A673 (cell line): ENCODE measurements at regions not wholly inside any gene's neighbourhood (a gene's known extent, or its start where the extent isn't known, plus 50 kb on each side); places are given as distances from the start of the nearest gene placed in this dataset.

Experiments
- BruUV-seq: library from RNA; stranded (reverse); fragments of 400-500 nt; replicated peaks from 2 replicates; lab custom pipeline; 2021; lab: Mats Ljungman, UMichigan
- CTCF ChIA-PET: fragments of 300-600 bp; sonication (Branson Sonifier 250); formaldehyde crosslinking; loops from one replicate; lab custom pipeline; 2022; ENCODE audit warnings: antibody characterized with exemption; lab: Charles Lee
- POLR2A ChIA-PET: fragments of 300-600 bp; sonication (Branson Sonifier 250); formaldehyde crosslinking; loops from one replicate; lab custom pipeline; 2022; ENCODE audit warnings: antibody characterized with exemption; ENCODE audit not compliant: low non-redundant PET; lab: Charles Lee
- DNase-seq: peaks from one replicate; pipeline ENCODE4 v3.0.0-alpha.2; 2015; ENCODE audit warnings: low spot score
- H3K27ac ChIP-seq: fragments of 200-600 bp; sonication (generic); 2 replicates; pipeline ENCODE4 v1.5.1; 2016; ENCODE audit warnings: mixed run types, low read depth, mild to moderate bottlenecking, mixed read lengths, antibody characterized with exemption, low read length; ENCODE audit not compliant: poor library complexity, severe bottlenecking
- H3K27me3 ChIP-seq: fragments of 200-600 bp; sonication (generic); replicated peaks from 2 replicates; pipeline ENCODE4 v1.6.1; 2017; ENCODE audit warnings: mixed run types, low read depth, mild to moderate bottlenecking, mixed read lengths, antibody characterized with exemption, low read length; ENCODE audit not compliant: insufficient read depth, poor library complexity
- H3K36me3 ChIP-seq: fragments of 200-600 bp; sonication (generic); 2 replicates; pipeline ENCODE4 v1.6.1; 2016; ENCODE audit warnings: mixed run types, mild to moderate bottlenecking, mixed read lengths, antibody characterized with exemption, low read length; ENCODE audit not compliant: insufficient read depth, poor library complexity, severe bottlenecking
- H3K4me1 ChIP-seq: fragments of 200-600 bp; sonication (generic); 2 replicates; pipeline ENCODE4 v1.6.1; 2017; ENCODE audit warnings: mixed run types, mild to moderate bottlenecking, mixed read lengths, antibody characterized with exemption, low read length; ENCODE audit not compliant: insufficient read depth, poor library complexity, severe bottlenecking
- H3K4me3 ChIP-seq: fragments of 200-600 bp; sonication (generic); 2 replicates; pipeline ENCODE4 v1.5.1; 2016; ENCODE audit warnings: low read depth, mixed run types, mild to moderate bottlenecking, mixed read lengths, low read length; ENCODE audit not compliant: poor library complexity, severe bottlenecking
- H3K9me3 ChIP-seq: fragments of 200-600 bp; sonication (generic); 2 replicates; pipeline ENCODE4 v1.6.1; 2016; ENCODE audit warnings: mixed run types, low read depth, mild to moderate bottlenecking, mixed read lengths, antibody characterized with exemption, low read length; ENCODE audit not compliant: poor library complexity, severe bottlenecking
- EZH2 ChIP-seq: fragments of 200-600 bp; sonication (generic); IDR thresholded peaks from 2 replicates; pipeline ENCODE4 v1.6.1; 2017; ENCODE audit warnings: borderline replicate concordance, low read depth, mild to moderate bottlenecking, mixed read lengths, antibody characterized with exemption, low read length; ENCODE audit not compliant: poor library complexity, severe bottlenecking
- intact Hi-C: fragments of 100-400 bp; cut with micrococcal nuclease; formaldehyde crosslinking; loops from one replicate; pipeline ENCODE4 v1.10.0; 2022; ENCODE audit not compliant: unreplicated experiment
- TF ChIP-seq, protein P1 (sequence below): fragments of 300-800, 200-600 bp; sonication (generic); conservative IDR thresholded peaks from 2 replicates; pipeline ENCODE4 v1.5.1; 2017; ENCODE audit warnings: low read depth, mild to moderate bottlenecking, antibody characterized with exemption, low read length, moderate library complexity, mixed read lengths

DNA sequence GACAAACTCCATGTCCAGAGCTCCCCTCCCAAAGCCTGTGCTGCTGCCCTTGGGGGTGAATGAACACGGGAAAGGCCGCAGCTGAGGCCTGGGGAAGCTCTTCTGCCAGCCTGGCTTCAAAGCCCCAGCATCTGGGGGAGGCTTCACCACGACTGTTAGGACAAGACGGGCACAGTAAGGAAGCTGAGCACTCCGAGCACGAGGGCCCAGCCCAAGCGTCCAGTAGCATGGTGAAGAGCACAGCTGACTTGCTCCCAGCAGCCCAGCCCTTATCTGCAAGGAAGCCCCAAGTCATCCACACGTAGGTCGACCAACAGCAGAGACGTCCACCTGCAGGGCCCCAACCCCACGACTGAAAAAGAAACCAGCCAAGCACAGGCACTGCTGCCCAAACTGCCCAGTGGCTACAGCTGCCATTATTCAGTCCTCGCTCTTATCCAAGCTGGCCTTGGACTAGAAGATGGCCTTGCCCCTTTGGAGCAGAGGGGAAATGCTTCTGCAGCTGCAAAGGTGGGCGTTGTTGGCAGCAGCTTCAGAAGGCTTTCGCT, 62.5 kb downstream of the SHANK2 start:
- Histone ChIP-seq H3K4me3 (no peak overlapping the region), H3K36me3 (no peaks in the 10 kb centered on the region), H3K4me1 (no peaks in the 10 kb centered on the region), H3K9me3 (no peaks in the 10 kb centered on the region), H3K27ac (no peak overlapping the region), H3K27me3 (no peaks in the 10 kb centered on the region)
- POLR2A ChIA-PET: no interaction called here
- no TSS peak for BruUV-seq
- intact Hi-C loops: no loop called here
- CTCF ChIA-PET: no interaction called here
- TF ChIP-seq, protein P1, sequence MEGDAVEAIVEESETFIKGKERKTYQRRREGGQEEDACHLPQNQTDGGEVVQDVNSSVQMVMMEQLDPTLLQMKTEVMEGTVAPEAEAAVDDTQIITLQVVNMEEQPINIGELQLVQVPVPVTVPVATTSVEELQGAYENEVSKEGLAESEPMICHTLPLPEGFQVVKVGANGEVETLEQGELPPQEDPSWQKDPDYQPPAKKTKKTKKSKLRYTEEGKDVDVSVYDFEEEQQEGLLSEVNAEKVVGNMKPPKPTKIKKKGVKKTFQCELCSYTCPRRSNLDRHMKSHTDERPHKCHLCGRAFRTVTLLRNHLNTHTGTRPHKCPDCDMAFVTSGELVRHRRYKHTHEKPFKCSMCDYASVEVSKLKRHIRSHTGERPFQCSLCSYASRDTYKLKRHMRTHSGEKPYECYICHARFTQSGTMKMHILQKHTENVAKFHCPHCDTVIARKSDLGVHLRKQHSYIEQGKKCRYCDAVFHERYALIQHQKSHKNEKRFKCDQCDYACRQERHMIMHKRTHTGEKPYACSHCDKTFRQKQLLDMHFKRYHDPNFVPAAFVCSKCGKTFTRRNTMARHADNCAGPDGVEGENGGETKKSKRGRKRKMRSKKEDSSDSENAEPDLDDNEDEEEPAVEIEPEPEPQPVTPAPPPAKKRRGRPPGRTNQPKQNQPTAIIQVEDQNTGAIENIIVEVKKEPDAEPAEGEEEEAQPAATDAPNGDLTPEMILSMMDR: no peak
- TF ChIP-seq EZH2: no peak
- DNase-seq: no peak

DNA sequence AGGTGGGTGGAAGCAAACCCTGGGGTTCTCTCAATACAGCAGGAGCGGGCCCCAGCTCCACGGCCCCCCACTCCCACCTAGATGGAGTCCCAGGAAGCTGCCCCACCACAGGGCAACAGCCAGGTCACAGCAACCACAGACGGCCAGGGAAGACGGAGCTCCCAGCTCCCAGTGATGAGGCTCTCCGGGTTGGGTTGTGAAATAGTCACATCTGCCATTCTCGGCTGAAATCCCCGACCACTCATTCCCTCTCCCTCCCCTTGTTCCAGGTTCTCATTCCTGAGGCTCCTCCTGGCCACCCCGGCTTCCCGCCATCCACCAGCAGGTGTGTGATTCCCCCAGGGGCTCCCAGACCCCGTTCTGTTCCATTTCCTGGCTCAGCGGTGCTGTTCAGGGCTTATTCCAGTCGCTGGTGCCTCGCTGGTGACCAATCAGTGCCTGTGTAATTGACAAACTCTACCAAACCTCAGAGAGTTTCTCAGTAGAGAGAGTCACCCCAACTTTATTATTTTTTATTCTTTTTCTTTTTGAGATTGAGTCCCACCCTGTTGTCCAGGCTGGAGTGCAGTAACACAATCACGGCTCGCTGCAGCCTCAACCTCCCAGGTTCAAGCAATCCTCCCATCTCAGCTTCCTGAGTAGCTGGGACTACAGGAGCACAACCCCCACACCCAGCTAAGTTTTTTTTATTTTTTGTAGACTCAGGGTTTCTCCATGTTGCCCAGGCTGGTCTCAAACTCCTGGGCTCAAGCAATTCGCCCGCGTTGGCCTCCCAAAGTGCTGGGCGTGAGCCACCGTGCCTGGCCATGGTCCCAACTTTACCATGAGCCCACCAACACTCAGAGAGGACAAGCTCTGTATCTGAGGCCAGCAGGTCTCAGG, 63.2 kb downstream of the SHANK2 start:
- no peak overlapping the region for H3K27ac ChIP-seq
- H3K27me3 ChIP-seq: no peaks in the 10 kb centered on the region
- no peak for DNase-seq
- ChIA-PET CTCF (no interaction called here), POLR2A (no interaction called here)
- intact Hi-C loops: no loop called here
- BruUV-seq: no TSS peak
- no peaks in the 10 kb centered on the region for H3K36me3 ChIP-seq
- no peak overlapping the region for H3K4me3 ChIP-seq
- TF ChIP-seq EZH2: no peak
- TF ChIP-seq, protein P1: no peak
- H3K4me1 ChIP-seq: no peaks in the 10 kb centered on the region
- H3K9me3 ChIP-seq: no peaks in the 10 kb centered on the region

DNA sequence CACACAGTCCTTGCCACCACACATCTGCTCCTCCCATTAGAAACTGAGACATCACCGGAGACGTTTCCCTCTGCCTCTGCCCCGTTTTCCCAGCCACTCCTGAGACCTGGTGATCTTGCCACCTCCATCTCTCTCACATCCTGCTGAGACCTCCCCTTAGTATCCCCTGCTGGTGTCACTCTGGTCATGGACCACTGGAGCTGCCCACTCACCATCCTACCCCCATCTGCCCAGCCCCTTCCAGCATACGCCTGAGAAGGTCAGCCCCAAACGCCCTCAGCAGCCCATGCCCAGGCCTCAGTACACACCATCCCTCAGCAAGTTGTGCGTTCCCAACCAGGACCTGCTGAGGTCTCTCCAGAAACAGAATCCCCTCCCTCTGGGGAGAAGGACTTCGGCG, 64.3 kb downstream of the SHANK2 start:
- BruUV-seq: no TSS peak
- ChIA-PET POLR2A (no interaction called here), CTCF (no interaction called here)
- DNase-seq: no peak
- no peaks in the 10 kb centered on the region for H3K27me3 ChIP-seq
- no peak overlapping the region for H3K27ac ChIP-seq
- no peak for TF ChIP-seq EZH2
- TF ChIP-seq, protein P1: no peak
- no peak overlapping the region for H3K4me3 ChIP-seq
- intact Hi-C loops: no loop called here
- H3K4me1 ChIP-seq: no peaks in the 10 kb centered on the region
- no peaks in the 10 kb centered on the region for H3K9me3 ChIP-seq
- H3K36me3 ChIP-seq: no peaks in the 10 kb centered on the region
